Fibroblast of lung (primary cell): ENCODE measurements at regions not wholly inside any gene's neighbourhood (a gene's known extent, or its start where the extent isn't known, plus 50 kb on each side); places are given as distances from the start of the nearest gene placed in this dataset.

Experiments used
- CTCF ChIP-seq, 2 donors: IDR thresholded peaks in 1 of 2; conservative IDR thresholded peaks in 1 of 2; 1 replicate in 1 of 2; 2 replicates in 1 of 2; pipeline ENCODE4 v1.5.1; 2011 to 2012; ENCODE audit warnings: low read length in 2 of 2, control low read depth in 1 of 2, inconsistent platforms in 1 of 2, low read depth in 1 of 2, mild to moderate bottlenecking in 1 of 2
- EZH2 ChIP-seq: IDR thresholded peaks from 2 replicates; pipeline ENCODE4 v1.5.1; 2012; ENCODE audit warnings: low read length, control low read depth, mild to moderate bottlenecking; ENCODE audit errors: missing control alignments

DNA sequence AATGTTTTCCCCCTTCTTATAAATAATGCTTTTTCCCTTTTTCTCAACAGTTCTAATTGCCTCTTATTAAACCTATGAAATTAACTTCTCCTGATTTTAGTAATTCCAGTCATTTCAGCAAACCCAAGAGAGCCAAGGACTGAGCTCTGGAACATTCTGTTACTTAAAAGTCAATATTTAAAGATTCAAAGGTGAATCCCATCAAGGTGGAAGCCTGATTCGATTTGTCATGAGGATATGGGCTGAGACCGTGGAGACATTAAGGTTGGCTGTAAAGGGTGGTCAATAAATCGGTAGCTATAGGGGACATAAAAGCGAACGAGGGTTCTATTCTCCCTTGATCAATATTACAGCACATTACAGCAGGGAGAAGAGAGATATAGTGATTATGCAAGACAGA lies 66.6 kb upstream of the NELL2 start:
- TF ChIP-seq CTCF (conservative IDR thresholded peaks at IDR 0.05 in 1 of 2, IDR thresholded peaks at IDR 0.05 in 1 of 2; ENCODE audit: low read depth in 1 of 2, low read length in 2 of 2) (no peak), EZH2 (no peak)
